Stimulated activated CD4-positive, alpha-beta T cell treated with anti-CD3 and anti-CD28 coated beads, Interleukin-15, amount 100 ng/mL, for 48 hours (primary cell): ENCODE measurements at regions not wholly inside any gene's neighbourhood (a gene's known extent, or its start where the extent isn't known, plus 50 kb on each side); places are given as distances from the start of the nearest gene placed in this dataset.

Experiments used
- DNase-seq, 2 donors: peaks; one replicate each; pipeline ENCODE4 v3.0.0-alpha.2; 2020; ENCODE audit warnings: low read depth in 2 of 2

- DNase-seq = no peak
Measured at GRCh38 chr5:167626341-167627123, 664.9 kb upstream of the WWC1 start.

GRCh38 chr5:167629634-167630033 lies 661.8 kb upstream of the WWC1 start:
- DNase-seq = no peak

- DNase-seq = no peak
Measured at GRCh38 chr5:167631191-167631590, 660.3 kb upstream of the WWC1 start.

GRCh38 chr5:167633114-167633513 lies 658.3 kb upstream of the WWC1 start:
- no peak for DNase-seq

GRCh38 chr5:167633931-167634341 lies 657.5 kb upstream of the WWC1 start:
- no peak for DNase-seq

- DNase-seq = no peak
Measured at GRCh38 chr5:167634432-167634831, 657.0 kb upstream of the WWC1 start.

GRCh38 chr5:167638816-167639215 lies 652.6 kb upstream of the WWC1 start:
- DNase-seq = no peak

GRCh38 chr5:167639273-167639672 lies 652.2 kb upstream of the WWC1 start:
- DNase-seq = no peak

GRCh38 chr5:167639766-167640165 lies 651.7 kb upstream of the WWC1 start:
- DNase-seq = no peak

- no peak for DNase-seq
Measured at GRCh38 chr5:167642181-167642580, 649.3 kb upstream of the WWC1 start.

- no peak for DNase-seq
Measured at GRCh38 chr5:167642779-167643517, 648.5 kb upstream of the WWC1 start.

GRCh38 chr5:167643631-167644280 lies 647.7 kb upstream of the WWC1 start:
- DNase-seq = no peak

GRCh38 chr5:167644619-167645018 lies 646.8 kb upstream of the WWC1 start:
- DNase-seq = no peak

- no peak for DNase-seq
Measured at GRCh38 chr5:167649471-167649870, 642.0 kb upstream of the WWC1 start.

GRCh38 chr5:167652690-167653089 lies 638.8 kb upstream of the WWC1 start:
- no peak for DNase-seq

GRCh38 chr5:167653645-167654106 lies 637.8 kb upstream of the WWC1 start:
- DNase-seq = no peak

GRCh38 chr5:167657016-167657415 lies 634.4 kb upstream of the WWC1 start:
- DNase-seq = no peak

- DNase-seq = no peak
Measured at GRCh38 chr5:167658889-167659288, 632.6 kb upstream of the WWC1 start.

GRCh38 chr5:167661605-167662004 lies 629.8 kb upstream of the WWC1 start:
- no peak for DNase-seq

GRCh38 chr5:167664222-167664804 lies 627.1 kb upstream of the WWC1 start:
- no peak for DNase-seq

GRCh38 chr5:167665841-167666375 lies 625.5 kb upstream of the WWC1 start:
- no peak for DNase-seq

- no peak for DNase-seq
Measured at GRCh38 chr5:167671176-167671575, 620.3 kb upstream of the WWC1 start.
